Brain microvascular endothelial cell (primary cell): ENCODE measurements at regions not wholly inside any gene's neighbourhood (a gene's known extent, or its start where the extent isn't known, plus 50 kb on each side); places are given as distances from the start of the nearest gene placed in this dataset.

Experiments
- DNase-seq: peaks from one replicate; pipeline ENCODE4 v3.0.0-alpha.2; 2020
- H3K27ac ChIP-seq: fragments of 250-450 bp; sonication (Bioruptor Pico); 2 replicates; pipeline ENCODE4 v1.5.1; 2020; ENCODE audit warnings: mild to moderate bottlenecking, moderate library complexity
- H3K27me3 ChIP-seq: fragments of 250-450 bp; sonication (Bioruptor Pico); replicated peaks from 2 replicates; pipeline ENCODE4 v1.5.1; 2020; ENCODE audit warnings: mild to moderate bottlenecking
- H3K36me3 ChIP-seq: fragments of 250-450 bp; sonication (Bioruptor Pico); replicated peaks from 2 replicates; pipeline ENCODE4 v1.5.1; 2020; ENCODE audit warnings: mild to moderate bottlenecking
- H3K4me3 ChIP-seq: 2 replicates; pipeline ENCODE4 v1.5.1; 2011; ENCODE audit warnings: low read depth, mild to moderate bottlenecking, control low read depth, low read length, moderate library complexity
- CTCF ChIP-seq: IDR thresholded peaks from 2 replicates; pipeline ENCODE4 v1.5.1; 2011; ENCODE audit warnings: low read depth, mild to moderate bottlenecking, moderate library complexity, low read length, control low read depth, inconsistent platforms; ENCODE audit errors: missing control alignments
- in situ Hi-C: cut with HindIII; loops from 2 replicates; pipeline ENCODE4 v1.10.0; 2017; ENCODE audit warnings: low sequenced_read_pairs, low pct_ligation_motif_present

GRCh38 chr5:87095787-87096186 is 171.9 kb upstream of the RASA1 start:
- TF ChIP-seq CTCF = no peak
- Histone ChIP-seq H3K27me3 (no peaks in the 10 kb centered on the region), H3K27ac (no peak overlapping the region), H3K4me3 (no peak overlapping the region), H3K36me3 (no peaks in the 10 kb centered on the region)
- DNase-seq = no peak
- in situ Hi-C loops = no loop called here

DNA sequence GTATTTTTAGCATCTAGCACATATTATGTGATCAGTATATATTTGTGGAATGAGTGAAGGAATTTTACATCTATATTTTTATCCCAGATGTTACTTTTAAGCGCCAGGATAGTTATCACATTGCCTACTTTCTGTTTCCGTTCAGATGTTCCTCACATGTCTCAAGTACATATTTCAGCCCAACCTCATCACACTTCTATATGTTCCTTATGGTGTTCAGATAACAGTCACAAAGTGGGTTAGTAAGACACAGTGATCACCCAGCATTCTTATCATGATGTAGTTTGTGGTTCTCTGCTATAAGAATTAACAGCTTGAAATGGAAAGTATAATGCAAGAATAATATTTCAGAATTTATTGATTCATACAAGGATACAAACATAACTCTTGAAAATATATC is 170.0 kb upstream of the RASA1 start:
- no peak for DNase-seq
- Histone ChIP-seq H3K36me3 (no peaks in the 10 kb centered on the region), H3K27me3 (no peaks in the 10 kb centered on the region), H3K4me3 (no peak overlapping the region), H3K27ac (no peak overlapping the region)
- in situ Hi-C loops = no loop called here
- no peak for TF ChIP-seq CTCF

DNA sequence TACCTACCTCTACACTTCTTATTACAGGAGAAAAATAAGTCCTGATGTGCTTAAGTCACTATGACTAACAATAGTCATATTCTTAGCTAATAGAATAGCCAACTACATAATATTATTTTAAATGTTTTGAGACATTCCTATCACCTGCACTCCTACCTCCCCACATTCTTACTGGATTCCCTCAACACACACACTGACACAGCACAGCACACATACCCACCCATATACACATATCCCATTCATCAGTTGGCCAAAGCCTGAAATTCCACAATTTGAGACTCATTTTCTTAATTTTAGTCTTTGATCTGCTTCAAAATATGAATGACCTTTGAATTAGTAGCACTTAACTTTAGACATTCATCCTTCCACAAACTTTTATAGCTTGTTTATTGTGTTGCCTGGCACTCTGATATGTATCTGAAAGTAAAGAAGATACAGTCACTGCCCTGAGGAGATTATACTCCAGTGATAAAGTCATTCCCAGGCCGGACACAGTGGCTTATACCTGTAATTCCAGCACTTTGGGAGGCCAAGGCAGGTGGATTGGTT is 168.3 kb upstream of the RASA1 start:
- Histone ChIP-seq H3K27me3 (no peaks in the 10 kb centered on the region), H3K36me3 (no peaks in the 10 kb centered on the region), H3K27ac (no peak overlapping the region), H3K4me3 (no peak overlapping the region)
- no peak for TF ChIP-seq CTCF
- in situ Hi-C loops = no loop called here
- no peak for DNase-seq

DNA sequence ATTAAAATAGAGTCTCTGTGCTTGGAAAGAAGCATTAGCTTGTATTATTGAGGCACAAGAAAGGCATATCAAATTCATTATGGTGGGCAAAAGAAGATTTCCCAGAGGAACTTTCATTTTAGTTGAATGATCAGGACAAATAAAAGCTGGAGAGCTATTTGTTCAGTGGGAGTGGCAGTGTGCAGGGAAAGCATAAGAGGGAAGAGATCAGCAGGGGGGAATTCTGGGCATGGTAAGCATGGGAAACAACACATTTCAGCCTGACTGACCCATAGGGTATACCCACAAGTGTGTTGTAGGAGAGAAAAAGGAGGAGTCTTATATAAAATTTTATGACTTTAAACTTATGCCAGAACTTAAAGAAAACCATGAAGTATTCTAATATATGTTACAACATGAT is 167.7 kb upstream of the RASA1 start:
- no peak for TF ChIP-seq CTCF
- H3K4me3 ChIP-seq = no peak overlapping the region
- H3K36me3 ChIP-seq = no peaks in the 10 kb centered on the region
- DNase-seq = no peak
- no peak overlapping the region for H3K27ac ChIP-seq
- H3K27me3 ChIP-seq = no peaks in the 10 kb centered on the region
- in situ Hi-C loops = no loop called here

- no peak overlapping the region for H3K27ac ChIP-seq
- H3K36me3 ChIP-seq = no peaks in the 10 kb centered on the region
- H3K27me3 ChIP-seq = no peaks in the 10 kb centered on the region
- no peak overlapping the region for H3K4me3 ChIP-seq
- in situ Hi-C loops = no loop called here
- DNase-seq = no peak
- TF ChIP-seq CTCF = no peak
Measured at GRCh38 chr5:87101321-87101720, 166.4 kb upstream of the RASA1 start.

DNA sequence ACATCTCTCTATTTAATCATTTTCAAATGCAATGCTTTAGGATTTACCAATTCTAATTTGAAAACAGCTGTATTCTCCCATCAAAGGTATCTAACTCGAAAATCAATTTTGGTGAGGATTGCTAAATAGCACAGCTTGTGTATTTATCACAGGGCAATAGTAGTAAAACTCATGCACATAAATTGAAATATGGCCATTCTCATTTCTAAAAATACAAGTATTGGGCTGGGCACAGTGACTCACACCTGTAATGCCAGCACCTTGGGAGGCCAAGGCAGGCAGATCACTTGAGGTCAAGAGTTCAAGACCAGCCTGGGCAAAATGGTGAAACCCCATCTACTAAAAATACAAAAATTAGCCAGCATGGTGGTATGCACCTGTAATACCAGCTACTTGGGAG is 164.8 kb upstream of the RASA1 start:
- H3K27ac ChIP-seq = no peak overlapping the region
- H3K4me3 ChIP-seq = no peak overlapping the region
- H3K27me3 ChIP-seq = no peaks in the 10 kb centered on the region
- no peak for DNase-seq
- no peaks in the 10 kb centered on the region for H3K36me3 ChIP-seq
- no peak for TF ChIP-seq CTCF
- in situ Hi-C loops = no loop called here
